Hepatocyte (in vitro differentiated cells): ENCODE measurements at regions not wholly inside any gene's neighbourhood (a gene's known extent, or its start where the extent isn't known, plus 50 kb on each side); places are given as distances from the start of the nearest gene placed in this dataset.

Experiments
- DNase-seq: peaks from one replicate; pipeline ENCODE4 v3.0.0-alpha.2; 2016; ENCODE audit warnings: low spot score
- H2AFZ ChIP-seq: fragments of 200-600 bp; sonication (generic); 2 replicates; pipeline ENCODE4 v1.6.0; 2016; ENCODE audit warnings: antibody characterized with exemption, mild to moderate bottlenecking
- H3K27ac ChIP-seq: fragments of 200-600 bp; sonication (generic); 2 replicates; pipeline ENCODE4 v1.5.1; 2016; ENCODE audit warnings: mild to moderate bottlenecking
- H3K27me3 ChIP-seq: fragments of 200-600 bp; sonication (generic); 2 replicates; pipeline ENCODE4 v1.6.1; 2016
- H3K36me3 ChIP-seq: fragments of 200-600 bp; sonication (generic); replicated peaks from 2 replicates; pipeline ENCODE4 v1.5.1; 2016; ENCODE audit warnings: low read depth; ENCODE audit not compliant: insufficient read depth
- H3K4me1 ChIP-seq: fragments of 200-600 bp; sonication (generic); 2 replicates; pipeline ENCODE4 v1.5.1; 2016; ENCODE audit warnings: mild to moderate bottlenecking, moderate library complexity; ENCODE audit not compliant: insufficient read depth
- H3K4me2 ChIP-seq: fragments of 200-600 bp; sonication (generic); 2 replicates; pipeline ENCODE4 v1.6.0; 2016
- H3K4me3 ChIP-seq: fragments of 200-600 bp; sonication (generic); 2 replicates; pipeline ENCODE4 v1.5.1; 2016; ENCODE audit warnings: mild to moderate bottlenecking
- H3K79me2 ChIP-seq: fragments of 200-600 bp; sonication (generic); 2 replicates; pipeline ENCODE4 v1.6.0; 2017; ENCODE audit warnings: mild to moderate bottlenecking
- H3K9me2 ChIP-seq: fragments of 200-600 bp; sonication (generic); replicated peaks from 2 replicates; pipeline ENCODE4 v1.6.0; 2017; ENCODE audit warnings: mild to moderate bottlenecking; ENCODE audit not compliant: insufficient read depth
- H3K9me3 ChIP-seq: fragments of 200-600 bp; sonication (generic); 2 replicates; pipeline ENCODE4 v1.5.1; 2016; ENCODE audit warnings: low read depth, mild to moderate bottlenecking
- H4K20me1 ChIP-seq: fragments of 200-600 bp; sonication (generic); 2 replicates; pipeline ENCODE4 v1.6.0; 2016; ENCODE audit warnings: mild to moderate bottlenecking; ENCODE audit not compliant: insufficient read depth, poor library complexity, severe bottlenecking
- CTCF ChIP-seq: fragments of 200-600 bp; sonication (generic); IDR thresholded peaks from 2 replicates; pipeline ENCODE4 v1.5.1; 2016; ENCODE audit warnings: antibody characterized with exemption, mild to moderate bottlenecking; ENCODE audit not compliant: poor library complexity
- EZH2 ChIP-seq: fragments of 200-600 bp; sonication (generic); IDR thresholded peaks from 2 replicates; pipeline ENCODE4 v1.6.1; 2016; ENCODE audit warnings: antibody characterized with exemption, mild to moderate bottlenecking, borderline replicate concordance
- EZH2phosphoT487 ChIP-seq: fragments of 200-600 bp; sonication (generic); IDR thresholded peaks from one replicate; pipeline ENCODE4 v1.6.1; 2018; ENCODE audit warnings: antibody characterized with exemption, mild to moderate bottlenecking, low read depth, moderate library complexity; ENCODE audit not compliant: unreplicated experiment, severe bottlenecking
- WGBS: methylation state at CpG from one replicate; pipeline ENCODE4 v1.1.6; 2016; ENCODE audit warnings: low lambda C conversion rate; ENCODE audit errors: missing lambda C conversion rate; 5-methylcytosine and 5-hydroxymethylcytosine counted together

GRCh38 chr22:27460591-27461347, 340.8 kb downstream of the MN1 start:
- Histone ChIP-seq H3K4me3 (no peak overlapping the region), H3K4me1 (peaks cover 12% of the 10 kb centered on the region), H4K20me1 (no peaks in the 10 kb centered on the region), H2AFZ (no peak overlapping the region), H3K9me2 (no peaks in the 10 kb centered on the region), H3K27me3 (peaks cover 4% of the 10 kb centered on the region), H3K36me3 (no peaks in the 10 kb centered on the region), H3K4me2 (no peak overlapping the region), H3K79me2 (no peaks in the 10 kb centered on the region), H3K9me3 (no peaks in the 10 kb centered on the region), H3K27ac (no peak overlapping the region)
- no peak for DNase-seq
- TF ChIP-seq EZH2phosphoT487, result no peak
- TF ChIP-seq CTCF, result no peak
- TF ChIP-seq EZH2, result no peak
- 75% methylated on average over 6 of the region's 6 CpGs for WGBS

GRCh38 chr22:27461470-27461869, 340.1 kb downstream of the MN1 start:
- Histone ChIP-seq H2AFZ (no peak overlapping the region), H3K4me3 (no peak overlapping the region), H3K4me1 (peaks cover 12% of the 10 kb centered on the region), H3K4me2 (no peak overlapping the region), H3K27ac (no peak overlapping the region), H3K36me3 (no peaks in the 10 kb centered on the region), H3K9me2 (no peaks in the 10 kb centered on the region), H3K9me3 (no peaks in the 10 kb centered on the region), H3K79me2 (no peaks in the 10 kb centered on the region), H4K20me1 (no peaks in the 10 kb centered on the region), H3K27me3 (peaks cover 4% of the 10 kb centered on the region)
- TF ChIP-seq EZH2phosphoT487 (no peak), CTCF (no peak), EZH2 (no peak)
- DNase-seq, result no peak
- WGBS, result 20% methylated on average over 3 of the region's 3 CpGs

GRCh38 chr22:27462190-27462589, 339.4 kb downstream of the MN1 start:
- Histone ChIP-seq H3K27ac (no peak overlapping the region), H3K4me3 (no peak overlapping the region), H3K9me2 (no peaks in the 10 kb centered on the region), H3K4me1 (peaks cover 12% of the 10 kb centered on the region), H3K27me3 (peaks cover 4% of the 10 kb centered on the region), H2AFZ (no peak overlapping the region), H3K79me2 (no peaks in the 10 kb centered on the region), H3K36me3 (no peaks in the 10 kb centered on the region), H4K20me1 (no peaks in the 10 kb centered on the region), H3K4me2 (no peak overlapping the region), H3K9me3 (no peaks in the 10 kb centered on the region)
- DNase-seq, result peak; percentile 44
- 49% methylated on average over 7 of the region's 7 CpGs for WGBS
- TF ChIP-seq CTCF, result no peak
- TF ChIP-seq EZH2phosphoT487, result no peak
- no peak for TF ChIP-seq EZH2
